ENCODE measurements at regions not wholly inside any gene's neighbourhood (a gene's known extent, or its start where the extent isn't known, plus 50 kb on each side); places are given as distances from the start of the nearest gene placed in this dataset.

- in situ Hi-C loops (cut with HindIII; ENCODE audit: low pct_ligation_motif_present, low pct_unique_long_range_greater_than_20kb, low sequenced_read_pairs), result no loop called here
- DNase-seq, result peak; percentile 18
These were observed 376.6 kb downstream of the DHX35 start for GRCh38 chr20:39338469-39339376.

- DNase-seq, result no peak
- in situ Hi-C loops (cut with HindIII; ENCODE audit: low pct_ligation_motif_present, low pct_unique_long_range_greater_than_20kb, low sequenced_read_pairs), result no loop called here
These were observed 371.1 kb downstream of the DHX35 start for GRCh38 chr20:39333211-39333610.

GRCh38 chr20:39328347-39328746 lies 366.2 kb downstream of the DHX35 start:
- in situ Hi-C loops (cut with HindIII; ENCODE audit: low pct_ligation_motif_present, low pct_unique_long_range_greater_than_20kb, low sequenced_read_pairs), result no loop called here
- no peak for DNase-seq

- in situ Hi-C loops (cut with HindIII; ENCODE audit: low pct_ligation_motif_present, low pct_unique_long_range_greater_than_20kb, low sequenced_read_pairs), result no loop called here
- no peak for DNase-seq
These were observed 363.9 kb downstream of the DHX35 start for GRCh38 chr20:39326050-39326449.

GRCh38 chr20:39318911-39319310 lies 356.8 kb downstream of the DHX35 start:
- DNase-seq, result no peak

GRCh38 chr20:39312676-39313075 lies 350.5 kb downstream of the DHX35 start:
- DNase-seq, result no peak
- in situ Hi-C loops (cut with HindIII; ENCODE audit: low pct_ligation_motif_present, low pct_unique_long_range_greater_than_20kb, low sequenced_read_pairs), result no loop called here

More at GRCh38 chr20:39318911-39319310, 356.8 kb downstream of the DHX35 start:
- in situ Hi-C loops (cut with HindIII; ENCODE audit: low pct_ligation_motif_present, low pct_unique_long_range_greater_than_20kb, low sequenced_read_pairs), result no loop called here

- no peak for DNase-seq
- in situ Hi-C loops (cut with HindIII; ENCODE audit: low pct_ligation_motif_present, low pct_unique_long_range_greater_than_20kb, low sequenced_read_pairs), result no loop called here
These were observed 349.8 kb downstream of the DHX35 start for GRCh38 chr20:39311851-39312506.

- no peak for DNase-seq
- in situ Hi-C loops (cut with HindIII; ENCODE audit: low pct_ligation_motif_present, low pct_unique_long_range_greater_than_20kb, low sequenced_read_pairs), result no loop called here
These were observed 348.3 kb downstream of the DHX35 start for GRCh38 chr20:39310363-39310995.

- in situ Hi-C loops (cut with HindIII; ENCODE audit: low pct_ligation_motif_present, low pct_unique_long_range_greater_than_20kb, low sequenced_read_pairs), result no loop called here
- no peak for DNase-seq
These were observed 347.3 kb downstream of the DHX35 start for GRCh38 chr20:39309458-39309857.

GRCh38 chr20:39302312-39302711 lies 340.2 kb downstream of the DHX35 start:
- DNase-seq, result no peak
- in situ Hi-C loops (cut with HindIII; ENCODE audit: low pct_ligation_motif_present, low pct_unique_long_range_greater_than_20kb, low sequenced_read_pairs), result no loop called here

- no peak for DNase-seq
- in situ Hi-C loops (cut with HindIII; ENCODE audit: low pct_ligation_motif_present, low pct_unique_long_range_greater_than_20kb, low sequenced_read_pairs), result no loop called here
These were observed 337.6 kb downstream of the DHX35 start for GRCh38 chr20:39299783-39300182.

GRCh38 chr20:39298571-39299506 lies 336.7 kb downstream of the DHX35 start:
- in situ Hi-C loops (cut with HindIII; ENCODE audit: low pct_ligation_motif_present, low pct_unique_long_range_greater_than_20kb, low sequenced_read_pairs), result no loop called here
- no peak for DNase-seq

GRCh38 chr20:39298121-39298520 lies 336.0 kb downstream of the DHX35 start:
- DNase-seq, result no peak
- in situ Hi-C loops (cut with HindIII; ENCODE audit: low pct_ligation_motif_present, low pct_unique_long_range_greater_than_20kb, low sequenced_read_pairs), result no loop called here

GRCh38 chr20:39295301-39295700 lies 333.2 kb downstream of the DHX35 start:
- DNase-seq, result no peak
- in situ Hi-C loops (cut with HindIII; ENCODE audit: low pct_ligation_motif_present, low pct_unique_long_range_greater_than_20kb, low sequenced_read_pairs), result no loop called here

GRCh38 chr20:39294137-39294725 lies 332.1 kb downstream of the DHX35 start:
- DNase-seq, result no peak
- in situ Hi-C loops (cut with HindIII; ENCODE audit: low pct_ligation_motif_present, low pct_unique_long_range_greater_than_20kb, low sequenced_read_pairs), result no loop called here

GRCh38 chr20:39292193-39292736 lies 330.1 kb downstream of the DHX35 start:
- in situ Hi-C loops (cut with HindIII; ENCODE audit: low pct_ligation_motif_present, low pct_unique_long_range_greater_than_20kb, low sequenced_read_pairs), result no loop called here
- DNase-seq, result no peak

GRCh38 chr20:39291301-39291700 lies 329.2 kb downstream of the DHX35 start:
- DNase-seq, result peak; percentile 2
- in situ Hi-C loops (cut with HindIII; ENCODE audit: low pct_ligation_motif_present, low pct_unique_long_range_greater_than_20kb, low sequenced_read_pairs), result no loop called here

- in situ Hi-C loops (cut with HindIII; ENCODE audit: low pct_ligation_motif_present, low pct_unique_long_range_greater_than_20kb, low sequenced_read_pairs), result no loop called here
- DNase-seq, result no peak
These were observed 328.4 kb downstream of the DHX35 start for GRCh38 chr20:39290575-39290974.
